ENCODE measurements at regions not wholly inside any gene's neighbourhood (a gene's known extent, or its start where the extent isn't known, plus 50 kb on each side); places are given as distances from the start of the nearest gene placed in this dataset.

- no peak for TF ChIP-seq POLR2A (IDR thresholded peaks at IDR 0.05; ENCODE audit: borderline replicate concordance, extremely low read depth, insufficient read depth, insufficient read length)
- TF ChIP-seq RAD21 (IDR thresholded peaks at IDR 0.05; ENCODE audit: low read depth) = no peak
- TF ChIP-seq SP1 (IDR thresholded peaks at IDR 0.05; ENCODE audit: low read depth) = no peak
- no peak for TF ChIP-seq CTCF (IDR thresholded peaks at IDR 0.05 in 2 of 3, conservative IDR thresholded peaks at IDR 0.05 in 1 of 3; ENCODE audit: borderline replicate concordance in 1 of 3, insufficient read depth in 1 of 3, low read depth in 2 of 3, low read length in 2 of 3)
- no peak for TF ChIP-seq YY1 (IDR thresholded peaks at IDR 0.05; ENCODE audit: extremely low read depth, insufficient replicate concordance, low read depth, low read length)
- no peak for TF ChIP-seq FOSL1 (IDR thresholded peaks at IDR 0.05; ENCODE audit: low read depth)
These were observed 351.2 kb upstream of the SGO1 start for GRCh38 chr3:20537234-20537633.

All from HCT116 (cell line).